Stimulated activated naive CD8-positive, alpha-beta T cell treated with anti-CD3 and anti-CD28 coated beads, Interleukin-15, Interleukin-2, amounts not matched to agents 100 U/mL and 50 U/mL, for 24 hours (primary cell): ENCODE measurements at regions not wholly inside any gene's neighbourhood (a gene's known extent, or its start where the extent isn't known, plus 50 kb on each side); places are given as distances from the start of the nearest gene placed in this dataset.

ENCODE experiments used
- ATAC-seq: fragments of 150-1000 bp; cut with Tn5 transposase; one replicate; pipeline ENCODE4 v1.10.0; 2021
- DNase-seq: peaks from one replicate; pipeline ENCODE4 v3.0.0; 2021

GRCh38 chr18:45169610-45170009 lies 445.7 kb upstream of the SLC14A2 start:
- no peak for ATAC-seq
- no peak for DNase-seq

- DNase-seq = no peak
- ATAC-seq = no peak
Observed at GRCh38 chr18:45171679-45172191, 443.5 kb upstream of the SLC14A2 start.

GRCh38 chr18:45173327-45173726 lies 441.9 kb upstream of the SLC14A2 start:
- no peak for ATAC-seq

GRCh38 chr18:45173799-45174519 lies 441.3 kb upstream of the SLC14A2 start:
- DNase-seq (no peak), ATAC-seq (no peak)

More at GRCh38 chr18:45173327-45173726, 441.9 kb upstream of the SLC14A2 start:
- DNase-seq = no peak

GRCh38 chr18:45174629-45175136 lies 440.6 kb upstream of the SLC14A2 start:
- no peak for ATAC-seq
- no peak for DNase-seq

DNA sequence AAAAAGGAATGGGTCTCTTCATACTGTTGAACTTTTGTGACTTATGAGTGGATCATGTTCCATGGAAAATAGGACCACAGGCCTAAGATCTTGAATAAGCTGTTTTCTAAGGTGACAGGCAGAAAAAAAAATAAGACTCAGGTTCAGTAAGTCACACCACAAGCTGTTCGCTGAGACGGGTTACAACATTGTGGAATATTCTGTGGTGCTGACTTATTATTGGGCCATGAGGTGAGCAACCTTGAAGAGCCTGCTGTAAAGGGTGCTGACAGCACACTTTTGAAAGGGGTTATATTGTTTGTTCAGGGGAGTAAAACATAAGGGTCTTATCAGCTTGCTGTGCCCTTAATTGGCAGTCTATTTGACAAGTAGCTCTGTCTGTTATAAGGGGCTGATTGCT lies 439.8 kb upstream of the SLC14A2 start:
- no peak for ATAC-seq
- no peak for DNase-seq

DNA sequence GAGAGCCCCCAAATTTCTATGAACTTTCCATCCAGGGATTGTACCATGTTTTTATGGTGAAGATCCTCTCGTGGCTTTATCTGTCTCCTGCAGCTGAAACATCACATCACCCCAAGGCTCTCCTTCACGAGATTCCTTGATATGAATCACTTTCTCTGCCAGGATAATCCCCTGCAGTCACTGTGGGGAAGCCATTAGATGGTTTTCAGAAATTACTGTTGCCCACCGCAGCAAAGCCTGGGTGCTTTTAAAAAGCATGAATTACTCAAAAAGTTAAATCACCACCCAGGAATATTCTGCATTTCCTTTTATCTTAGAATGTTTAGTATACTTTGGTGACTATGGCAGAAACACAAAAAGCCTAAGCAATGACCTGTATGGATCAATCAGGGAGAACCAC lies 428.4 kb upstream of the SLC14A2 start:
- DNase-seq (no peak), ATAC-seq (no peak)

DNA sequence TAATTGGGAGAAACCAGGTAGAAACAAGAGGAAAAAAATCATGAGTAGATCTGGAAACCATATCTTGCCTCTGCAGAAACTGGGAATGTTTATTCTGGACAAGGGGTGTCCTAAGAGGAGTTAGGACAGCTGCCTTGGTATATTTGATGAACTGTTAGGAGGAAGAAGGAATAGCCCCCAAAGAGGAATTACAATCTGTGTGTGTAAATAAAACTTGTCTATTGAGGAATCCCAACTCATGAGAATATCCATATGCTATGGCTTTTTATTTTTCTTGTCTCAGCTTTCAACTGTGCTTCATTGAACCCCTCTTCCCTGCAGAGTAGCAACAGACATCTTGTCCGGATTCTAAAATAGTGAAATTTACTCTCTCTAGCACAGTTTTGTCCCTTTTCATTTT lies 423.5 kb upstream of the SLC14A2 start:
- no peak for DNase-seq
- no peak for ATAC-seq

- DNase-seq = no peak
- ATAC-seq = peak; percentile 46
Observed at GRCh38 chr18:45197526-45197970, 417.7 kb upstream of the SLC14A2 start.

DNA sequence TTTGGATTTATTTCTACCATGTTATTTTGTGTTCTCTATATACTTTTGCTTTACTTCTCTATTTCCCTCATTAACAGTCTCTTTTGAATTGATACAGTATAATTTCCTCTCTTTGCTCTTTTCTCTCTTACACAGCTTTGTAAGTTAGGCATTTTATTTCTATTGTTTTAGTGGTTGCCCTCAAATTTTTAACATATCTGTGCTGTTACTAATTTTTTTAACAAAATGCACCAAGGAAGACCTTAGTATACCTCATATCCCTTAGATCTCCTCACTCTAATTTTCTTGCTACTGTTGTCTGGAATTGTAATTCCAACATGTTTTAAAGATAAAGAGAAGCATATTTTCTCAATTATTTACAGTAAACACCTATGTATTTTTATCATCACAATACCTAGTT lies 416.8 kb upstream of the SLC14A2 start:
- ATAC-seq = no peak
- no peak for DNase-seq

DNA sequence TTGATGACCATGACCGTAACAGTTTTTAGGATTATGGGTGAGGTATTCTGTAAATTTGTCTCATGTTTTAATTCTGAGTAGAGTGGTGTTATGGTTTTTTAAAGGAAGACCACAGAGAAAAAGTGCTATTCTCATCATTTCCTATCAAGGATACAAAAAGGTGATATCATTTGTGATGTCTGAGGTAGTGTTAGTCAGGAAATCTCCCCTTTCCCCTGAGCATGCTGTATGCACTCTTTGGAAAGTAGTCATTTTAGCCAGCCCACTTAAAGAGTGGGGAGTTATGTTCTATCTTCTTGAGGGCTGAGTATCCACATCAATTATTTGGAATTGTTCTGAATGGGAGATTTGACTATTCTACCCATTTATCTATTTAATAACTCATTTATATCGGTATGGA lies 414.2 kb upstream of the SLC14A2 start:
- no peak for DNase-seq
- ATAC-seq = no peak

DNA sequence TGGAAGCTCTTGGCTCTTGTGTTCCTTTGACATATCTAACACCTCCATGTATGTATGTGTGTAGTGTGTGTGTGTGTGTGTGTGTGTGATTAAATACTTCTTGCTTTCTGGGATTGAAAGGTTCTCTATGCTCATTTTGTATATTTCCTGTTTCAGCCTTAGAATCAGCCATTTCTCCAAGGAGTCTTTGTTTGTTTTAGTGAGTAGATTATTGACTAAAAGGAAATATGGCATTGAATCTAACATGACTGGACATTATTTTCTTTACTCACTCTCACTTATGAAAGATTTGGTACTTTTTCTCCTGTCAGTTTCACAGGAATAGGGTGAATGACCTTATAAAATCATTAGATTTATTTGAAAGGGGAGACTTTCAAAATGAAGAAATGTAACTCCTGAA lies 413.8 kb upstream of the SLC14A2 start:
- no peak for DNase-seq
- no peak for ATAC-seq

DNA sequence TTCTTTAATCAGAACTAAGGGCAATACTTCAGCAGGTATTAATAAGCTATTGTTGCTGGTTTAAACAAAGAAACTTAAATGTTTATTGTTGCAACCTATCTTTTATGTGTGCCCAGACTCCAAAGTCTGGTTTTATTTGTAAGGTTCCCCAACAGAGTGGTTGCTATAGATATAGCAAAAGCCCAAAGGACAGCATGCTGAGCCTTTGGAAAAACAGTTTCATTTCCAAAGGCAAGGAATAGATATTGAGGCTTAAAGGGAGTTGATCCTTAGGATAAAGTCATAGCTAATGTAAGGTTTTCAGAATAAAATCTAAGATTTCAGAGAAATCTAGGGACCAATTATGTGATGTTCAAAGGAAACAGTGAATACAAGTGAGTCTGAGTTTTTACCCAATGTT lies 413.2 kb upstream of the SLC14A2 start:
- ATAC-seq (no peak), DNase-seq (no peak)

DNA sequence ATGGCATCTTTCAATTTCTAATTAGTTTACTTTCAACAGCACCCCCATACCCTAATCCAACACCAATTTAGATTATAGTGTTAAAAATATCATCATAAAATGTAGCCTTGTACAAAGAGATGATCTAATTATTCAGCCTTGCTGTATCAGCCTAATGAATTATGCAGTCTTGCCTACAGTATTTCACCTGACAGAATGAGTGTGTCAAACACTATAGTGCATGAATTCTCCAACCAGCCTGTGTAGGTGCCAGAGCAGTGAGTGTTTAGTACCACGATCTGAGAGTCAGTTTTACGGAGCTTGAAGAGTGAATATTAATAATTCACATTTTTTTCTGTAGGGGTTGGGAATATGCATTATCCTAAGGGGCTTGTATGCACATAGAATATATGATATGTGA lies 411.6 kb upstream of the SLC14A2 start:
- no peak for ATAC-seq

DNA sequence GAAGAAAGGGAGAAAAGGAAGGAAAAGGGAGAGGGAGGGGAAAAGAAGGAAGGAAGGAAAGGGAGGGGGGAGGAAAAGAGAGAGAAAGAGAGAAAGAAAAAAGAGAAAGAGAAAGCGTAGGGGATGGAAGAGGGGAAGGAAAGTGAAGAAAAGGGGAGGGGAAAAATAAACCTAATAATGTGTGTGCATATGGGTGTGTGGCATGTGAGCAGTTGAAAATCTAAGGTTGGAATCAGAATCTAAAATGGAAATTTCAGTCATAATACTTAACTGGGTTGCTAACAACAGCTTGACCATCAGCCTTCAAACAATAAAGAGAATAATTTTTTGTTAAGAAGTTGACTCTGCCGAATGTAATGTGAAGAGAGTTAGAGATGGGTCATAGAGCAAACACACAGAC lies 407.9 kb upstream of the SLC14A2 start:
- no peak for DNase-seq
- ATAC-seq = no peak

More for the DNA sequence above, 411.6 kb upstream of the SLC14A2 start:
- DNase-seq = no peak

DNA sequence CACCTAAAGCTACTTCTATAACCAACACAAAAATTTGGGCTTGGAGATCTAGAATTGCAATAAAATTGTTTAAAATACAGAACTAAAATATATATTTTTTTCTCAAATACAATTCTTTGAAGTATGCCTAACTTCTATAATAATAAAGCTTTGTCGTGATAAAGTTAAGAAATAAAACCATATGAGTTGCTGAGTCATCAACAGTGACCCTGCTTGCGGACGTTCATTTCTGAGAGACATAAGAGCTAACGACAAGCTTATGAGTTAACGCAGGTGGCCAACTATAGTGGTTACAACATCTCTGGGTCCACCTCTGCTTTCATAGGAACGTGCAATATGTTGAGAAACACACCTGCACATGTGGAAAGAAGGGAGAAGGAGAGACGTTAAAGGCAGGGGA lies 407.1 kb upstream of the SLC14A2 start:
- ATAC-seq (no peak), DNase-seq (no peak)

DNA sequence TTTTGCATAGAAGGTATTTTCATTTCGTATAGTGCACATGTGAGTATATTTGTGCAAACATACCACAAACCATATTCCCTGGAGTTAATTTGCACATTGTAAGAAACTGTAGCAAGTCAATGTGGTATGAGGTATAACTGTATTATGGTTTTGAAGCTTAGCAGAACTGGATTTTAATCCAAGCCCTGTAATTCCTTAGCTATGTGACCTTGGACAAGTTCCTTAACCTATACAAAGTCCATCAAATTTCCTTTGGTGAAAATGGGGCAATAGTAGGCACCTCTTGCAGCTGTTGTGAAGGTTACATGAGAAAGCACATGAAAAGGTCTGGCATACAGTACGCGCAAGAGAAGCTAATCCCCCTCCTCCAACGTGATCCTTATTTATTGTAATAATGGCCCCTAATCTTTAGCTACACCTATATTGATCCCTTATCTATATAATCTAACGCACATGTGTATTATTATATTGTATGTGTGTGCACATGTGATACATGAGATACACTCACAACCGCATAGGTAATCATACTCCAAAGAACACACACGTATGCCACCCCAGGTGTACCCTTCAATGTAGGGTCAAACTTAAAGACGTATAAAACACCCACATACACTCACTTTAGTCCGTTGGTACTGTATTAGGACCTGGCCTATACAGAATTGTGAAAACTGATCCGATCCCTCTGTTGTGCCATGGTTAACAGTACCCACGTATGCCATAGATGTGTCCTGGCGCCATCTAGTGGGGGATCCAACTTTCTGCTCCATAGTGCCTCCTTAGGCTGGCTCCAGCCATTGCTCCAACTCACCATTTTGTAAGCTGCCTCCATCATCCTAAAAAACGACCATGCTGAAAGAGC lies 402.9 kb upstream of the SLC14A2 start:
- peak; percentile 82 for DNase-seq
- peak; percentile 92 for ATAC-seq

DNA sequence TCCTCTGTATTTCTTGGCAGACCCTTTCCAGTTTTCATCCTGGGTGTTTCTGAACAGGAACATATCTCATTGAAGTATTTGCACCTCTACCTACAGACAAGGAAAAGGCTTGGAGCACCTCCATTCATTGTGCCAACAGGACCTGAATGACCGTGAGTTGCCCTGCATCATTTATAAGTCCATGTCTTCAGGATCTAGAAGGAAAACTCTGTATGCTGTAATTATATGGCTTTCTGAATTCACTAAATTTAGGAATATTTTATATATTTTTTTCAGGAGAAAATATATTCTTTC lies 402.3 kb upstream of the SLC14A2 start:
- no peak for DNase-seq
- no peak for ATAC-seq

DNA sequence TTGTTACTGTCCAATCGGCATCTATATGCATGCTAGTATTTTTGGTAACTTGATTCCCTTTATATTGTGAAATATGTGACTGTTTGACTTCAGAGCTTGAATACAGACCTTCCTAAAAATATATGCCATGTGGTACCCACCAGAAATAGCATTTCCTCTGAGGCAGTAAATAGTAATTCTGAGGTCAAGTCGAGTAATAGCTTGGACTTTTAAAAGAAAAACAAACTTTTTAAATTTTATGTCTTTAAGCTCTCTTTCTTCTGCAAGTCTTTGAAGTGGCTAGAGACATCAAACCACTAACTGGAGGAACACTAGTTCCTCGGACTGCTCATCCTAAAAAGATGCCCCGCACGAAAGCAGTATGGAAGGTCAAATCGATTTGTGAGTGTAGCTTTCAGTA lies 396.8 kb upstream of the SLC14A2 start:
- DNase-seq = no peak
- ATAC-seq = no peak

DNA sequence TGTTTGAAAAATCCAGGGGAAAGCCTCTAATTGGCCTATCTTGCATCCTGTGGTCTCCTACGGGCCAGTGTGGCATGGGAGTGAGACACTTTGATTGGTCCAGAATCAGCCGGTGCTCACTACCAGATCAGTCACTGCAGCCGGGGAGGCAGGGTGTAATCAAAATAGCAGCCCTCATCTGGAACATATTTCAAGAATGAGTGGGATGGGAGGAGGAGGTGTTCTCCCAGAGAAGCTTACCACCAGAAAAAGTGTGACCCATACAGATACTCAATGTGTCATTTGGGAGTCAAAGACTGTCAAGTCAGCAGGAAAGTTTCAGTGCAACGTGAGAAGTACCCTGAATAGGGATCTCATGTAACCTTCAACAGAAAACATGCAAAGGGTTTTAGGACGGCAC lies 393.9 kb upstream of the SLC14A2 start:
- DNase-seq = no peak
- ATAC-seq = no peak

GRCh38 chr18:45222180-45222579 lies 393.1 kb upstream of the SLC14A2 start:
- DNase-seq (no peak), ATAC-seq (no peak)

DNA sequence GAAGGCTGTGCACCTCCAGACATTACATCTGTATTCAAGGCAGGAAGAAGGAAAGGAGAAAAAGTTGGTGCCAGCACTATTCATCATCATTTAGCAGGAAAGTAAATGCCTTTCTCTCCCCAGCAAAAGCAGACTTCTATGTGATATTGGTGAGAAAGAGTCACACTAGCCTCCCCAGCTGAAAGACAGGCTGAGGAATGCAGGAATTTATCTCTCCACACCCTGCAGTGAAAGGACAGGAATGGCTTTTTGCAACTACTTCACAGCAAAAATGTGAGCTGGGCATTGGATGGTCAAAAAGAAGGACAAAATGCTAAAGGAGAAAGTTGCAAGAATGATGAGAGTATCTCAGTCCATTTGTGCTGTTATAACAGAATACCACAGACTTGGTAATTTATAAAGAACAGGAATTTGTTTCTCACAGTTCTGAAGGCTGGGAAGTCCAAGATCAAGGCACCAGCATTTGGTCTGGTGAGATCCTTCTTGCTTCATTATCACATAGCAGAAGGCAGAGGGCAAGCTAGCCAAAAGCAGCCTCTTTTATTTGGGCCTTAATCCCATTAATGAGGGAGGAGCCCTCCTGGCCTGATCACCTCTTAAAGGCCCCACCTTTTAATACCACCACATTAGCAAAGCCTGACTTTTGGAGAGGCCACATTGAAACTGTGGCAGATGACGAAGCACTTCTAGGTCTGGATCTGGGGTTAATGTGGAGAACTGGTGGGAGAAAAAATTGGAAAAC lies 388.1 kb upstream of the SLC14A2 start:
- no peak for DNase-seq
- ATAC-seq = no peak
